ENCODE measurements at regions not wholly inside any gene's neighbourhood (a gene's known extent, or its start where the extent isn't known, plus 50 kb on each side); places are given as distances from the start of the nearest gene placed in this dataset.

GRCh38 chr2:82852787-82853186 is 1606.3 kb downstream of the SUCLG1 start:
- TF ChIP-seq POLR2AphosphoS5 (IDR thresholded peaks at IDR 0.05): no peak
- no peak for TF ChIP-seq POLR2A (IDR thresholded peaks at IDR 0.05)
- no peak for TF ChIP-seq CTCF (IDR thresholded peaks at IDR 0.05)
